ENCODE measurements at regions not wholly inside any gene's neighbourhood (a gene's known extent, or its start where the extent isn't known, plus 50 kb on each side); places are given as distances from the start of the nearest gene placed in this dataset.

DNA sequence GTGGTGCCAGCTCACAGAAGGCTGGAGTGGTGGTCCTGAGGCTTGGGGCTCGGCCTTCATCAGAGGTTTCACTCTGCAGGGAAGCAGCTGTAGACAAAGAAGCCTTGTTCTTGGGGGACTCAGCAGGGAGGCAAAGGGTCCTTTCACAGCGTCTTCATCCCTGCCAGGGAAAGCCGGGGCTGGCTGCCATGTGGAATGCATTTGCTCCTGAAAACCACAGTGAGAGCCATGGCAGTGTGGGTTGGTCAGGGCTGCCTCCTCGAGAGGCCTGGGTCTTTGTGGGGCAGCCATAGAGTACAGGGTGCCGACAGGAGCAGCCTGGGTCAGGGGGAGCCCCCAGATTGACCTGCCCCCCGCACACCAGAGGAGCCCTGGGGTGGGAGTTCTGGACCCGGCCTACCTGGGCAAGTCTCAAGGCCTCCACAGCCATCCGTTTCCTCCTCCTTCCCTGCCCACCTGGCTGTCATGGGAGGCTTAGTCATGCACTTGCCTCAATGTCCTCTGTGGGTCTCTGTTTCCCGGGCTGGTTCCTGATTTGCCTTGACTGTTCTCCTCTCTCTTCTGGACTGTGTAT is 144.0 kb downstream of the CDC5L start:
- DNase-seq (ENCODE audit: low read depth): no peak

DNA sequence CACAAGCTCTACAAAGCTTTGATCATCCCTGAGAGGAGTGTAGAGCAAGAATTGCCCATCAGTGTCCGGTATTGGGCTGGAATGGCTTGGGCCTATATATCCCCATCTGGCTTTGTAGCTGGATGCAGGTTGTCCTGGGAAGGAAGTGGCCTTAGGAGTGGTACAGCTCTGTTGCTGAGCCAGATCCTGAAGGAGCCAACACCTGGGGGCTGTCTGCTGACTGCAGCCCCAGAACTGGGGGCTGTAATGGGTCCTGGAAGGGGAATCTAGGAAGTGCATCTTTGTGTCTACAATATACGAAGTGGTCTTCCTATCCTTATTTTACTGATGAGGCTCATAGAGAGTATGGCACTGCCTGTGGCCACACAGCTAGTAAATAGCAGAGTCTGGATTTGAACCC is 145.9 kb downstream of the CDC5L start:
- DNase-seq (ENCODE audit: low read depth): no peak

DNA sequence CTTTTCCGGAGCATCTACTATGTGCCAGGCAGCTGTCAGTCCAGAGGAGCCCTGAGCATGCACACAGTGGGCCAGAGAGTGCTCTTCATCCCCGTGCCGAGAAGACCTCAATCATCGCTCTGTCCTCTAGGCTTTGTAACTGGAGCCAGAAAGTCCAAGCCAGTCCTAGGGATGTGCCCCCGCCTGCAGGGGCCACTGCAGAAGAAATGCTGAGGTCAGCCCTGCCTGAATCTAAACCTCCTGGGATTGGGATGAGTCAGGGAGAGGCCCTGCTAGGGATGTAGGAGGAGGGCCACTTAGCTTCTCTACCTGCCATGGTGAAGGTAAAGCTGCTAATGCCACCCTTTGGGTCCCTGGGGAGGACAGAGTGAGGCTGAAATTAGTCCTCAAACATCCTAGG is 146.8 kb downstream of the CDC5L start:
- no peak for DNase-seq (ENCODE audit: low read depth)

DNA sequence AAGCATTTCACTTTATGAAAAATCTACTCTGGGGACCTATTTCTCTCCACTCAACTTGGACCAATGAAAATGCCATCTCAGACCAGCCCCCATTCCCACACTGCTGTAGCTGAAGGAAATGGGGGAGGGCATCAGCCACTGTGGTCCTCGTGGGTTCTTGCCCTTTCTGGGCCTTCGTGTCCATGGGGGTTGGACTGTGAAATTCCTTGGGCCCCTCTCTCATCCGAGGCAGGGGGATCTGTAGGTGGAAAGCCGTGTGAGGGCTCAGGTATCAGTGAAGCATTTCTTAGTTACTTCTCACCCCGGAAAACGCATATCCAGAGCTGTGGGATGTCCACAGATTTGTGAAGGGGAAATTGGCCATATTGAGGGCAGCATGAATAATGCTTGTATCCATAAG is 147.9 kb downstream of the CDC5L start:
- DNase-seq (ENCODE audit: low read depth): no peak

DNA sequence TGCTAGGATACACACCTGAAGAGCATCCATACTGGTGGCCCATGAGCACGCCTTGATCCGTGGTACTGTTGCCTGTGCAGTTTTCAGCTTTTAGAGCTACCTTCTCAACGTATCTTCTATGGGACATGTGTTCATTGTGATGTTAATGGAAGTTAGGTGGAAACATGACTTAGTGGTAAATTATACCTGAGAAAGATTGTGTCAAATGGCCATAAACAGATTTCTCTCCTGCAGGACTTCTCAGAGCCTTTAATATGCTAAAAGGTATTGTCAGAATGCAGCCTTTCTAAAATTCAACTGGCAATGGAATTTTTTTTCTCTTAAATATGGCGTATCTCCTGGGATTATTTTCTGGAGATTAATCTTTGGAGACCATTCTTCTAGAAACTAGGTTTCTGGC is 148.5 kb downstream of the CDC5L start:
- no peak for DNase-seq (ENCODE audit: low read depth)

DNA sequence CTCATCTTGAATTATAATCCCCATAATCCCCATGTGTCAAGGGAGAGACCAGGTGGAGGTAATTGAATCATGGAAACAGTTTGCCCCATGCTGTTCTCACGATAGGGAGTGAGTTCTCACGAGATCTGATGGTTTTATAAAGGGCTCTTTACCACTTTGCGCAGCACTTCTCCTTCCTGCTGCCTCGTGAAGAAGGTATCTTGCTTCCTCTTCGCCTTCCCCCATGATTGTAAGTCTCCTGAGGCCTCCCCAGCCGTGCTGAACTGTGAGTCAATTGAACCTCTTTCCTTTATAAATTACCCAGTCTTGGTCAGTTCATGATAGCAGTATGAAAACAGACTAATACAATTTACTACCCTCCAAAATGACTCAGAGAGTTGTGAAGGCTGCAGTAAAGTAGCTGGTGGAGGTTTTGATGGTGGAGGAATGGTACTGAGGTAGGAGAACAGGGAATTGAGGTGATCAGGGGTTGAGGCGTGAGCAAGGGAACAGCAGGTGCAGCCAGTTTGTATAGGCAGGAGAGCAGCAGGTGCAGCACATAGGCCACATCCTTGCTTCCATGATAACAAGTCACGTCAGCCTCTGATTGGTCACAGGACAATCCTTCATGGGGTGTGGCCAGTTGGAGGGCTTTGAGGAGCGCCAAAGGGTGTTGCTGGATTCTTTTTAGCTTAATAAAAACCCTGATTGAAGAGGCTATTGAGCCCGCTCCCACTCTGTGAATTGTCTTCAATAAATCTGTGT is 150.0 kb downstream of the CDC5L start:
- DNase-seq (ENCODE audit: low read depth): no peak

DNA sequence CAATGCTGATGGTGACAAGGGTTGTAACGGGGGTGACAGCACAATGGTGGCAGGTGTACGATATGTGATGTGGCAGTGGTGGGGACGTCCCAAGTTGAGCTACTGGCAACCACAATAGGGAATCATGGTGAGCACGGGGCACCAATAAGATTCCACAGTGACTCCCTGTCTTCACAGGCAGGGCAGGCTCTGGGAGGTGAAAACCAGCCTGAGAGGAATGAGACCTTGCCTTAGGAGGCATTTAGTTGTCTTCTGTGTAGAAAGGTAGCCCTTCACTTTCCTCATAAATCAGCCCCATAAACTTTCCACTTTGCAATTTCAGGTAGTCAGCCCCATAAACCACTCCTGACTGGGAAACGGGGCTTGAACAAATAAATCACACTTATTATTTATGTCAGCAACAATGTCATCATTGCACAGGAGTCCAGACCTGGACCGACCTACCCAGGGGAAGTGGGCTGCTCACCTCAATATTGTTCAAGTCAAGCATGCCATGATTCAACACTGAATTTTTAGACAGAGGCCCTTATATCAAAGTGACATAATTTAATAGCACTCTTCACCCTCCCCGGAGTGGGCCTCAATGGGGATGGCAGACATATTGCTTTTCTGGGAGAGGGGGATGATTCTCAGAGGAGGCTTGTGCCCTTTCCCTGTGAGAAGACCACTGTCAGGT is 150.8 kb downstream of the CDC5L start:
- no peak for DNase-seq (ENCODE audit: low read depth)

DNA sequence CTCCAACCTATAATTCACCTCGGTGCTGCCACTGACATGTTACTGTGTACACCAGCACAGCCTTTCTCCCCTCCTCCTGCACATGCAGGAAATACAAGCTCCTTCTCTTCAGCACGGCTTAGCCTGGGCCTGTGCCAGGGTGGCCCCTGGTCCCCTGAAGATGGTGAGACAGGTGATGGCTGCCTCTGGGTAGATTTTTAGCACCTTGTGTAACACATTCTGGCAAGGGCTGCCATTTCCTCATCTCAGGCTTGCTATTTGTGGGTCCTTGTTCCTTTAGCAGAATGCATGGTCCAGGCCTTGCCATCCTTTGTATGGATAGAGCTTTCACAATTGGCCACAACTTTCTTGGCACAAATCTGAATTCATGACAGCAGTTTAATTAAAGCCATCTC is 151.3 kb downstream of the CDC5L start:
- no peak for DNase-seq (ENCODE audit: low read depth)

DNA sequence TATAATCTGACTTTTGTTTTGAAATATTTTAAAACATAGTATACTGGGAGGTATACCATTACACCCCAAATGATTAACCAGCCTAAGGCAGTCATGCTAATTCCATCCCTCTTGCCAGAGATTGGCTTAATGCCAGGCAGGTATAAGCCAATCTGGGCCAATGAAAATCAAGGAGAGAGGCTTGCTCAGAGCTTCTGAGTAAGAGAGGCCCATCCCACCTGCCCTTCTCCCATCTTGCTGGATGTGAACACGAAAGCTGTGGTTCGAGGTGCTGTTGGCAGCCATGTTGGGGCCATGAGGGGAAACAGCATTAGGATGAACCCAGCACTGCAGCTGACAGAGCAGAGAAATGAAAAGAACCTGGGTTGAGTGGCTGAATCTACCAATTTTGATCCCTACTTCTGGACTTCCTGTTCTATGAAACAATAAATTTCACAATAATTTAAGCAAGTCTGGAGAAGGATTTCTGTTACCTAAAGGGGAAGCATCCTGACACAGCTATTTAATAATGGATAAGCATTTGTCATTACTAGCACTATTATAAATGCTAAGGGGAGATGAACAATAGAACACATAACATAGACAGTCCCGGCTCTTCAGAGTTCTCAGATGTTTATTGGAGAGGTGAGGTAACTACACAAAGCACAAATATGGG is 152.3 kb downstream of the CDC5L start:
- no peak for DNase-seq (ENCODE audit: low read depth)

DNA sequence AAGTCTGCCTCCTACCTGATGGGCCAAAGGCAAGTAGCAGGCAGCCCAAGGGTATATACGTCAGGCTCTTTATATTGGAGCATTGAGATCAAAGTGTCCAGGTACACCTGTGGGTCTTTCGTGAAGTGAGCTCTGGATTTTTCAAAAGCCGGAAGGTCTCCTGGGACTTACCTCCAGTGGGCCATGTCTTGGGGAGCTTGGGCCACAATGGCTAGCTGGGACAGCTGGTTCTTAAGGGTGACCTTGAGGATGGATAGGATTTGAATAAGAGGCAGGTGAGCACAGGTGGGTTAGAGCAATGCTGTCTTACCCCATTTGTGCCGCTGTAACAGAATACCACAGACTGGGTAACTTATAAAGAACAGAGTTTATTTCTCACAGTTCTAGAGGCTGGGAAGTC is 153.4 kb downstream of the CDC5L start:
- no peak for DNase-seq (ENCODE audit: low read depth)

DNA sequence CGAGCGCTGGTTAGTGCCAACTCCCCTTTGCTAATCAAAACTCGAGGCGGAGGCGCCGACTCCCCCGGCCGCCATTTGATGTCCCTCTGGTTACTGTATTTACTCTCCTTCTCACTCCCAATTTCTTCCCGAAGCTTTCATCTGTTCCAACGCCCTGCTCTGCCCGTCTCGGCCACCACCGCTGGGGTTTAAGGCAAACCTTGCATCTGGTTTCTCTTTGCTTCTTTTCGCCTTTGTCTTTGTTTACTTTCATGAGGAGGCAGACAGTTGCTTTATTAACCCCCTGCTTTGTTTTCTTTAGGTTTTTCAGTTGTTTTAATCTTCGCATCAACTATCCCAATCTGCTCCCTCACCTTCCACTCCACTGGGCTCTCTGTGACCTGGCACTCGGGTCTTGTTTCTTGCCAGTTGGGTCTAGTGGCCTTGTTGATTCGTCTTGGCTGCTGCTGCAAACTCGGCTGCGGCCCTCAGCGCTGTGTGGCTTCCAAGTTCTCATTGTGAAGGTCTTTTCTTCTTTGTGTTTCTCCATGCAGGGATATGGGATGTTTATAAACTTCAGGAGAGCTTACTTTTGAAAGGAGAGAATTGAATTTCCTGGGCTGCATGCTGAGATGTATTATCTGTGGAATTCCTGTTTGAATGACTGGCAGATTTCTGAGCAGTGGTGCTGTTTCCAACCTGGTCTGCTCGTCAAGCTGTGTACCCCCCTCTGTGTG is 155.1 kb downstream of the CDC5L start:
- DNase-seq (ENCODE audit: low read depth): no peak

DNA sequence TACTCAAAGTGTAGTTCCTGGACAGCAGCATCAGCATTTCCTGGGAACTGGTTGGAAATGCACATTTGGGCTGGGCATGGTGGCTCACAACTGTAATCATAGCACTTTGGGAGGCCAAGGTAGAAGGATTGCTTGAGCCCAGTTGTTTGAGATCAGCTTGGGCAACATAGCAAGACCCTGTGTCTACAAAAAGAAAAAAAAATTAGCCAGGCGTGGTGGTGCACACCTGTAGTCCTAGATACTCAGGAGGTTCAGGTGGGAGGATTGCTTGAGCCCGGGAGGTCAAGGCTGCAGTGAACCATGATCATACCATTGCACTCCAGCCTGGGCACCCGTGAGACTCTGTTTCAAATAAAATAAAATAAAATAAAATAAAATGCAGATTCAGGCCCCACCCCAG is 156.2 kb downstream of the CDC5L start:
- no peak for DNase-seq (ENCODE audit: low read depth)

DNA sequence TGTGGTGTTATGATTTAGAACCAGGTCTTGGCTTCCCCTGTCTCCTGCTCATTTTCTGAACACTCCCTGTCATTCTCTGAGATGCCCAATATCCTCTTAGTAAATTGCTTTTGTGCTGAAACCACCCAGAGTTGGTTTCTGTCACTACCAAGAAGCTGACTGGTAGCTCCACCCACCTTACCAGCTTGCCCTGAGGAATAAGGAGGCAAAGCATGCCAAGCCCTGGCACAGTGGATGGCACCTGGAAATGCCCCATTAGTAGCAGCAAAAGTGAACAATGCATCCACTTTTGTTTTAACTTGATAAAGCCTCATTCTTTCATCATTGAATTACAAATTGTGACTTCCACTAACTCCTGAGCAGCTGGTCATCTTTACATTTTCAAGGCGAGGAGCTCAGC is 157.7 kb downstream of the CDC5L start:
- DNase-seq (ENCODE audit: low read depth): no peak

DNA sequence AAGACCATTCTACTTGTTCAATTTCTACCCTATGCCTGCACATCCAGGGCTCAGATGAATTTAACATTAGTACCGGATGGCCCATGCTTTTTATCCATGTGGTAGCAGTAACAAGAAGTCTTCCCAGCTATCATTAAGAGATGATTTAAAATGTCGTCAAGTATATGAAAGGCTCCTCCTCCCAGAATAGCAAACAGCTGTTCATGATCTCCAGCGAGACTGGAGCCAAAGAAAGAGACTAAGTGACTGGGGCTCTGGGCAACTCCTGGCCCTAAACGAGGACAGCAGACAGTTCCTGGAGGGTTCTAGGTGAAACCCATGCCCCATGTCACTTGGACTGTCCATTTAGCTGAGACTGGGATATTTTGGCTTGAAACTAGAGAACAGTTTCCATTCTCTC is 160.8 kb downstream of the CDC5L start:
- DNase-seq (ENCODE audit: low read depth): no peak

DNA sequence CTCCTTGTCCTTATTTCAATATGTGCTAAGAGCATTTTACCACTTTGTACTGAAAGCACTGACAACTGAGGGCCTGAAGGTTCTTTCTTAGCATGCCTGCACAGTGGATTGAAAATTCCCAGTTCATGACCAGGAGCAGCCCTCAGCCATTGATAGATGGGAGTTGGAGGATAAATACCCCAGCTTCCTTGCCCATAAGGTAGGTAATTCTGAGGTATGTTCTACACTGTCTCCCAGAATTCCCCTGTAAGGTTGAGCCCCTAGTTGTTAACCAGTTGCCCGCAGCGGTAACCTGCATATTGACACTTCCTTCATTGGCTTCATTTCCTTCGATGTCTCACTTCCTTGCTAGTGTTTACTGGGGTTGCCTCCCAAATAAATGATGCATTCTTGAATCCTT is 162.0 kb downstream of the CDC5L start:
- DNase-seq (ENCODE audit: low read depth): no peak

DNA sequence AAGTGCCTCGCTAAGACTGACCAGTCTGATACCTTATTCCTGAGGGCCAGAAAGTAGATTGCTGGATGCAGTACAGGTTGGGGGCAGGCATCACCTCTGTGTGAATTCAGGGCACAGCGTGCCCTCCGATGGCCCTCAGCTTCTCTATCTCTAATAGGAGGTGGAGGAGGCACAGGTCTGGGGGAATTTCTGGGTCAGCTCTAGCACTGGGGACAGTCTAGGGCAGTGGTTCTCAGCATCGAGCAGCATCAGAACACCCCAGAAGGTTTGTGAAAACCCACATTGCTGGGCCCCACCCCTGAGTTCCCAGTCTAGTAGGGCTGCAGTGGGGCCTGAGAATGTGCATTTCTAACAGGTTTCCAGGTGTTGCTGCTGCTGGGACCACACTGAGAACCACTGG is 166.7 kb downstream of the CDC5L start:
- DNase-seq (ENCODE audit: low read depth): no peak

DNA sequence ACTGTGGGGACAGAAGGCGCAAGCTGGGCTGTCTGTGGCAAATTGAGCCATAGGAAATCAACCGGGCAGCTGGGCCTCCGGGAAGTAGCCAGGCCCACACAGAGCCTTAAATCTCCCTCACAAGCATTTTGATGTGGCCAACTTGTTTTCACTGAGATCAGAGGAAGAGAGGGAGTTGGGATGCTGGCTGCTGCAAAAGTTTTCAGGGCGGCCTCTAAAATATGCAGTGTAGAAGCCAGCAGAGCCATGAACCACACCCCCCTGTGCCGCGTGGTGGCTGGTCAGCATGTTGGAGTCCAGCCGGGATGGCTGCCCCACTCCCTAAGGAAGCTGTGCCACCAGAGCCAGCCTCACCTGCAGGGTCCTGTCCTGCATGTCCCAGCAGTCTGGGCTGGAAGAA is 167.4 kb downstream of the CDC5L start:
- no peak for DNase-seq (ENCODE audit: low read depth)

DNA sequence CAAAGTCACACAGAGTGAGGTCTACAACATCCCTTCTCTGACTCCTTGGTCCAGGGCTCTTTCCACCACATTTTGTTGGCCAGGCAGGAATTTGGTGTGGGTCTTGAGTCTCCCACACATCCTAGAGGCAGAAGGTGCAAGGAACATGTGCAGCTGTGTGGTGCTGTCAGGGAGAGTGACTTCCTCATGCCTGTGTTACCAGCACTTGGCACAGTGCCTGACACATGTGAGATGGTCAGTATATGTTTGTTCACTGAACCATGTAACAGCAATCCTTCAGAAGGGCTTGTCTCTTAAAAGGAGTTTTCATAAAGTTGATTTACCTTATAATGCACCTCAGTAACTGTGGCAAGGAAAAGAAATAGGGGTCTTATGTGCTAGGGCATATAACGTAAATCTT is 168.5 kb downstream of the CDC5L start:
- no peak for DNase-seq (ENCODE audit: low read depth)

DNA sequence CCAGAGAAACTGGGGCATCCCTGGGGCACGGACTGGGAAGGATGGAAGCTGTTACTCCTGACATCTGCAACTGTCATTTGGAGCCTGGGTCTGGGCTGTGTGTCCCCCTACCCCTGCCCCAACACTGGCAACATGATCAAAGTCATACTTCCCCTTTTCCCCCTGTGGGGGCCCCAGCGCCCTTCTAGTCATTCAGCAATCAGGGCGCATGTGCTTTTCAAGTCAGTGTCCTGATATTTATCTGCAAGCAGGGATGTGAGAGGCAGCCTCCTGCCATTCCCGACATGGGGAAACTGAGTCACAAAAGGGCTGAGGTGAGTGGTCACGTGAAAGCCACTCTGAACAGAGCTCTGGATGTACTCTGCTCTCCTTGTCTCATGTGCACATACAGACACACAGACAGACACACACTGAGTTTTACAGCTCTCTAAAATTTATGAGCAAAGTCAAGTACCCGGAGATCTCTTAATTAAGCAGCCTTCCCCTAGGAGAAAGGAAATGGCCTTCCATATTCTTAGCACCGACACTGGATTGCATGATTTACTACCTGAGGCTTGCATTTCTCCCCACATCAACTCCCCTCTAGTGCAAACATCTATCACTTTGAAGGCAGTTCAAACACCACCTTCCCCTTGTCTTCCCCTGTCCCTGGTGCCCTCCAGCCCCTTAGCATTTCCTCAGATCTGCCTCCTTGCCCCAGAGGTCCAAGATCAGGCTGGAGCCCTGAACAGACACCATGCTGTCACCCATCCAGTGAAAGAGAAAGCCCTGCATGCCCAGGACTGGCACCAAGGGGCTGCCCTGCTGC is 170.7 kb downstream of the CDC5L start:
- DNase-seq (ENCODE audit: low read depth): no peak

DNA sequence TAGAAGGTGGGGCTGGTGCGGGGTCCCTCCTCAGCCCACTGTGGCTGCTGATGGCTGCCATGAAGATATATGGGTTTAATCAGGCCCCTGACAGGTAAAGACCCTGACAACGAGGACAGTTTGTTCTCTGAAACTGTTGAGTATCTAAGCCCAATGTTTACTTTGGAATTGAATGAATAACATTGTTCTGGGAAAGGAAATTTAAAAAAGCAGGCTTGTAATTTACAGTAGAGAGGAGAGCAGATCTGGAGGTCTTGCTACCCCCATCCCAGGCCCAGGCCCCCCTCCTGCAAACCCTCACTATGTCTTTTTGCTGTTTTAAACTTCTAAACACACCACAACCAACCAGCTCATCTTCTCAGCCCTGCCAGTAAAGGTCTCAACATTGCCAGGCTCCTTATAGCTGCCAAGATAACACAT is 171.3 kb downstream of the CDC5L start:
- DNase-seq (ENCODE audit: low read depth): no peak

DNA sequence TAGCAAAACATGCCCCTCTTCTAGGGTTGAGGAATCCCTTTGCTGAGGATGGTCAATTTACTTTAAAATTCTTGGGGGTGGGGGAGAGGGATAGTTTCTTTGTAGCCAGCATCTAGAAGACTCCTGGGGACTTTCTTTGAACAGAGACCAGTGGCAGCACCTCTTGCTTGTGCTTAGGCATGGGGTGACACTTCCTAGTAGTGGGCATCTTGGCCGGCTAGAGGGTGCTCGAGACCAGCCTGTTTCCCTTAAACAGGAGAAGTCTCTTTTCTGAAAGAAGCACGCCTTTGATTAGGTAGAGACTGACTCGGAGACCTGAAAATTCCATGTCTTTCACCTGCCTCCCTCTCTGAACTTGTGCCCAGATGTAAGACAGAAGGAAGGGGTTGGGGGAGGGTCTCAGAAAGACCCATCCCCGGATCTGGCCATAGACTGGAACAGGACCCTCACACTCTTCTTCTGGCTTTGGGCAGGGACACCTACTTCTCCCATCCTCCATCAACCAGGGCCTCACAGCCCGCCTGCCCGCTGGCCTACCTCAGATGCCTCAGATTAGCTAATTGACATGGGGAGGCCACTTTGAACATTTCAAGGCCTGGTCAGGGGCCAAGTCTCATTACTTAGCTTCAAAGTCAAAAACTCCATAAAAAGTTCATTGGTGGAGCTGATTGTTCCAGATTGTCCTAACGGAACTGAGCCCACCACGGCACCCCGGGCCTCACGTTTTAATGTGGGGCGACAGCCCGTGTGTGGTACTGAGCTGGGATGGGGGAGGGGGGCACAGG is 172.2 kb downstream of the CDC5L start:
- DNase-seq (ENCODE audit: low read depth): no peak

All from stimulated activated CD8-positive, alpha-beta memory T cell treated with anti-CD3 and anti-CD28 coated beads, Interleukin-12 subunit alpha, Interleukin-12 subunit beta, amount 100 ng/mL, for 4 hours (primary cell).